Endothelial cell of umbilical vein (primary cell): ENCODE measurements at regions not wholly inside any gene's neighbourhood (a gene's known extent, or its start where the extent isn't known, plus 50 kb on each side); places are given as distances from the start of the nearest gene placed in this dataset.

ENCODE experiments used
- BruUV-seq: library from RNA; stranded (reverse); fragments of 400-500 nt; replicated peaks from 2 replicates; lab custom pipeline; 2021; lab: Mats Ljungman, UMichigan
- CTCF ChIA-PET: fragments of 300-600, 350-600 bp; sonication (Branson Sonifier 250); formaldehyde crosslinking; loops from one replicate; lab custom pipeline; 2021; ENCODE audit warnings: antibody characterized with exemption, inconsistent platforms; lab: Charles Lee
- POLR2A ChIA-PET: fragments of 300-600, 350-600 bp; sonication (Branson Sonifier 250); formaldehyde crosslinking; loops from one replicate; lab custom pipeline; 2021; ENCODE audit warnings: antibody characterized with exemption, inconsistent platforms; lab: Charles Lee
- DNase-seq: peaks from one replicate; pipeline ENCODE4 v3.0.0-alpha.2; 2011; ENCODE audit warnings: low read depth, low spot score
- FAIRE-seq: peaks from 2 replicates; lab custom pipeline; 2011; peaks lifted over from hg19 to GRCh38; lab: Jason Lieb, UNC
- H2AFZ ChIP-seq: 2 replicates; pipeline ENCODE4 v1.6.0; 2012; ENCODE audit warnings: low read depth, low read length, control low read depth, inconsistent platforms
- H3K27ac ChIP-seq: 2 replicates; pipeline ENCODE4 v1.5.1; 2011; ENCODE audit warnings: low read depth, mild to moderate bottlenecking, control low read depth, low read length, moderate library complexity; ENCODE audit not compliant: insufficient read depth
- H3K27me3 ChIP-seq, 2 experiments: 2 replicates each; pipeline versions ENCODE4 v1.6.0 to v1.6.1; 2011; ENCODE audit warnings: low read length in 2 of 2, mixed read lengths in 1 of 2; ENCODE audit not compliant: control insufficient read depth in 2 of 2, insufficient read depth in 2 of 2
- H3K36me3 ChIP-seq, 2 experiments: 2 replicates in 1 of 2; 3 replicates in 1 of 2; pipeline ENCODE4 v1.5.1; 2011; ENCODE audit warnings: low read length in 2 of 2, mild to moderate bottlenecking in 1 of 2, moderate library complexity in 1 of 2; ENCODE audit not compliant: control insufficient read depth in 2 of 2, insufficient read depth in 2 of 2; ENCODE audit errors: extremely low read depth in 1 of 2
- H3K4me1 ChIP-seq: 3 replicates; pipeline ENCODE4 v1.5.1; 2011; ENCODE audit warnings: mild to moderate bottlenecking, low read length; ENCODE audit not compliant: control insufficient read depth, insufficient read depth; ENCODE audit errors: extremely low read depth
- H3K4me2 ChIP-seq: 2 replicates; pipeline ENCODE4 v1.6.1; 2011; ENCODE audit warnings: low read length, control low read depth, mixed read lengths; ENCODE audit not compliant: insufficient read depth
- H3K4me3 ChIP-seq, 3 experiments: fragments of 200-600 bp in 1 of 3; sonication (generic), shearing (Covaris generic) in 1 of 3; replicated peaks in 1 of 3; 2 replicates each; pipeline ENCODE4 v1.5.1; 2011 to 2016; ENCODE audit warnings: control low read depth in 3 of 3, low read length in 3 of 3, mild to moderate bottlenecking in 2 of 3, inconsistent platforms in 1 of 3, low read depth in 1 of 3, moderate library complexity in 1 of 3; ENCODE audit not compliant: insufficient read depth in 1 of 3
- H3K79me2 ChIP-seq: 2 replicates; pipeline ENCODE4 v1.6.0; 2012; ENCODE audit warnings: low read length, inconsistent platforms; ENCODE audit not compliant: control insufficient read depth, insufficient read depth
- H3K9ac ChIP-seq: replicated peaks from 2 replicates; pipeline ENCODE3; 2011; ENCODE audit warnings: low read length, control low read depth; ENCODE audit not compliant: insufficient read depth; ENCODE audit errors: extremely low read depth
- H3K9me1 ChIP-seq: replicated peaks from 3 replicates; pipeline ENCODE4 v1.6.0; 2011; ENCODE audit warnings: mild to moderate bottlenecking, low read length; ENCODE audit not compliant: control insufficient read depth, insufficient read depth; ENCODE audit errors: extremely low read depth
- H3K9me3 ChIP-seq: replicated peaks from 2 replicates; pipeline ENCODE4 v1.5.1; 2012; ENCODE audit warnings: low read length, inconsistent platforms; ENCODE audit not compliant: control insufficient read depth, insufficient read depth
- H4K20me1 ChIP-seq: replicated peaks from 2 replicates; pipeline ENCODE3; 2011; ENCODE audit warnings: mild to moderate bottlenecking, low read length; ENCODE audit not compliant: control insufficient read depth, insufficient read depth; ENCODE audit errors: extremely low read depth
- CTCF ChIP-seq, 2 donors: IDR thresholded peaks; 1 replicate in 1 of 2; 2 replicates in 1 of 2; pipeline ENCODE4 v1.5.1; 2011; ENCODE audit warnings: low read length in 2 of 2, mild to moderate bottlenecking in 2 of 2, moderate library complexity in 2 of 2, control low read depth in 1 of 2, inconsistent platforms in 1 of 2, low read depth in 1 of 2; ENCODE audit not compliant: insufficient read depth in 1 of 2; ENCODE audit errors: extremely low read depth in 1 of 2
- EZH2 ChIP-seq: IDR thresholded peaks from 2 replicates; pipeline ENCODE4 v1.6.1; 2012; ENCODE audit warnings: borderline replicate concordance, low read depth, mild to moderate bottlenecking, moderate library complexity, low read length, inconsistent platforms; ENCODE audit not compliant: severe bottlenecking
- FOS ChIP-seq: IDR thresholded peaks from 2 replicates; pipeline ENCODE4 v1.6.1; 2011; ENCODE audit warnings: mild to moderate bottlenecking, low read length, moderate library complexity, borderline replicate concordance; ENCODE audit not compliant: insufficient read depth
- GATA2 ChIP-seq: IDR thresholded peaks from 2 replicates; pipeline ENCODE4 v1.7.0; 2011; ENCODE audit warnings: low read depth, mild to moderate bottlenecking, moderate library complexity, mixed read lengths, low read length; ENCODE audit not compliant: insufficient read length, insufficient read depth
- JUN ChIP-seq: IDR thresholded peaks from 2 replicates; pipeline ENCODE4 v1.6.1; 2011; ENCODE audit warnings: borderline replicate concordance, low read depth; ENCODE audit not compliant: insufficient read length, insufficient read depth
- MYC ChIP-seq: IDR thresholded peaks from one replicate; pipeline ENCODE4 v1.6.1; 2011; ENCODE audit warnings: mild to moderate bottlenecking, low read depth, low read length
- POLR2A ChIP-seq: IDR thresholded peaks from 2 replicates; pipeline ENCODE4 v1.6.1; 2012; ENCODE audit warnings: low read depth, mild to moderate bottlenecking, control low read depth, low read length
- POLR2AphosphoS5 ChIP-seq: IDR thresholded peaks from 2 replicates; pipeline ENCODE4 v1.6.1; 2012; ENCODE audit warnings: low read depth, mild to moderate bottlenecking, control low read depth, low read length, moderate library complexity; ENCODE audit not compliant: insufficient read depth
- dilution Hi-C: fragments of 300-500 bp; cut with MboI; formaldehyde crosslinking; loops from one replicate; pipeline ENCODE4 v1.15.0; 2019; ENCODE audit warnings: low sequenced_read_pairs; ENCODE audit not compliant: extremely low pct_ligation_motif_present
- intact Hi-C: fragments of 100-400 bp; cut with micrococcal nuclease; formaldehyde crosslinking; loops from one replicate; pipeline ENCODE4 v1.10.0; 2022
- TF ChIP-seq, protein P1 (sequence below): IDR thresholded peaks from 2 replicates; pipeline ENCODE4 v1.6.1; 2011; ENCODE audit not compliant: insufficient read depth, insufficient read length

GRCh38 chr22:49090853-49091135, 736.9 kb downstream of the BRD1 start:
- H3K9ac ChIP-seq, result no peak overlapping the region
- no peaks in the 10 kb centered on the region for H3K79me2 ChIP-seq
- H3K36me3 ChIP-seq, result no peaks in the 10 kb centered on the region
- no peak overlapping the region for H3K4me2 ChIP-seq
- no peaks in the 10 kb centered on the region for H3K4me1 ChIP-seq
- dilution Hi-C loops (no loop called here), intact Hi-C loops (no loop called here)
- no peaks in the 10 kb centered on the region for H3K9me1 ChIP-seq
- H3K4me3 ChIP-seq, result no peak overlapping the region
- no peaks in the 10 kb centered on the region for H3K27me3 ChIP-seq
- no peak overlapping the region for H2AFZ ChIP-seq
- BruUV-seq, result no TSS peak
- H4K20me1 ChIP-seq, result no peaks in the 10 kb centered on the region
- TF ChIP-seq EZH2, result no peak
- TF ChIP-seq GATA2, result no peak
- no peak for TF ChIP-seq MYC
- TF ChIP-seq, protein P1, sequence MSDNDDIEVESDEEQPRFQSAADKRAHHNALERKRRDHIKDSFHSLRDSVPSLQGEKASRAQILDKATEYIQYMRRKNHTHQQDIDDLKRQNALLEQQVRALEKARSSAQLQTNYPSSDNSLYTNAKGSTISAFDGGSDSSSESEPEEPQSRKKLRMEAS, result no peak
- no peak for TF ChIP-seq CTCF (IDR thresholded peaks at IDR 0.05; ENCODE audit: extremely low read depth in 1 of 2, insufficient read depth in 1 of 2, low read depth in 1 of 2, low read length in 2 of 2)
- no peak for TF ChIP-seq JUN
- no peak for TF ChIP-seq FOS
- no peak for TF ChIP-seq POLR2AphosphoS5
- no peak for TF ChIP-seq POLR2A
- no peak overlapping the region for H3K27ac ChIP-seq
- DNase-seq, result no peak
- peaks cover 8% of the 10 kb centered on the region for H3K9me3 ChIP-seq
- FAIRE-seq, result no peak
- ChIA-PET POLR2A (no interaction called here), CTCF (no interaction called here)
